ENCODE measurements at regions not wholly inside any gene's neighbourhood (a gene's known extent, or its start where the extent isn't known, plus 50 kb on each side); places are given as distances from the start of the nearest gene placed in this dataset.
A peak's percentile ranks its signal among the peaks of the same experiment; 100 is the strongest.

DNA sequence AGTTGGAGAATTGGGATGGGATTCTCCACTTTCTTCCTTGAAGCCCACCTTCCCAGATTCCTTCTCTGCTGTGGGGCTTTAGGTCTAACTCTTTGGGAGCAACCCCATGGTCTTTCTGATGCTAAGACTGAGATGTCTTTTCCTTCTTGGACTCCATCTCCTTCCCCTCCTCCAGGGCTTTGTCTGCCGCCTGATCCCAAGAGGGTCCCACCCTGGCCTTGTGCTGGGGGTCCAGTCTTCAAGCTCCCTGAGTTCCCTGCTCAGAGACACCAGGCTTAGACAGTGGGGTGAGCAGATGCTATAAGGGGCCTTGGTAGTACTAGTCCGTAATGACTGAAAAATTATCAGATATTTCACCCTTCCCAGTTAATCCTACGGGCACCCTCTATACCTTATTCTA is 150.5 kb downstream of the PTPN20 start:
- no peak overlapping the region for H3K4me3 ChIP-seq (ENCODE audit: low read depth, low read length)
- H3K4me1 ChIP-seq (ENCODE audit: control insufficient read depth, insufficient read depth, low read length, unreplicated experiment), result peaks cover 9% of the 10 kb centered on the region
- peaks cover 49% of the 10 kb centered on the region for H3K27me3 ChIP-seq (ENCODE audit: insufficient read depth, low read length)
- H3K36me3 ChIP-seq (ENCODE audit: insufficient read depth, low read length), result no peaks in the 10 kb centered on the region
- H2AFZ ChIP-seq (ENCODE audit: low read length, unreplicated experiment), result no peak overlapping the region
- no peaks in the 10 kb centered on the region for H3K79me2 ChIP-seq (ENCODE audit: control insufficient read depth, insufficient read depth, low read length, unreplicated experiment)
- H3K27ac ChIP-seq (ENCODE audit: low read depth, low read length), result no peak overlapping the region

- Histone ChIP-seq H3K27me3 (ENCODE audit: insufficient read depth, low read length) (peaks cover 49% of the 10 kb centered on the region), H3K4me1 (ENCODE audit: control insufficient read depth, insufficient read depth, low read length, unreplicated experiment) (peaks cover 9% of the 10 kb centered on the region), H3K4me3 (ENCODE audit: low read depth, low read length) (peak overlapping the region; percentile 33; the same call in 1 of the 2 replicates), H3K36me3 (ENCODE audit: insufficient read depth, low read length) (no peaks in the 10 kb centered on the region), H3K27ac (ENCODE audit: low read depth, low read length) (no peak overlapping the region), H3K79me2 (ENCODE audit: control insufficient read depth, insufficient read depth, low read length, unreplicated experiment) (no peaks in the 10 kb centered on the region), H2AFZ (ENCODE audit: low read length, unreplicated experiment) (no peak overlapping the region)
Measured at GRCh38 chr10:47062441-47063200, 151.4 kb downstream of the PTPN20 start.

GRCh38 chr10:47063858-47064257 is 152.6 kb downstream of the PTPN20 start:
- H3K79me2 ChIP-seq (ENCODE audit: control insufficient read depth, insufficient read depth, low read length, unreplicated experiment), result no peaks in the 10 kb centered on the region
- H3K27ac ChIP-seq (ENCODE audit: low read depth, low read length), result no peak overlapping the region
- no peak overlapping the region for H3K4me3 ChIP-seq (ENCODE audit: low read depth, low read length)
- H2AFZ ChIP-seq (ENCODE audit: low read length, unreplicated experiment), result no peak overlapping the region
- H3K4me1 ChIP-seq (ENCODE audit: control insufficient read depth, insufficient read depth, low read length, unreplicated experiment), result peaks cover 9% of the 10 kb centered on the region
- H3K27me3 ChIP-seq (ENCODE audit: insufficient read depth, low read length), result peaks cover 38% of the 10 kb centered on the region
- H3K36me3 ChIP-seq (ENCODE audit: insufficient read depth, low read length), result no peaks in the 10 kb centered on the region

- Histone ChIP-seq H3K27ac (ENCODE audit: low read depth, low read length) (no peak overlapping the region), H3K4me1 (ENCODE audit: control insufficient read depth, insufficient read depth, low read length, unreplicated experiment) (peaks cover 9% of the 10 kb centered on the region), H3K27me3 (ENCODE audit: insufficient read depth, low read length) (peaks cover 34% of the 10 kb centered on the region), H3K36me3 (ENCODE audit: insufficient read depth, low read length) (no peaks in the 10 kb centered on the region), H3K4me3 (ENCODE audit: low read depth, low read length) (no peak overlapping the region), H2AFZ (ENCODE audit: low read length, unreplicated experiment) (no peak overlapping the region), H3K79me2 (ENCODE audit: control insufficient read depth, insufficient read depth, low read length, unreplicated experiment) (no peaks in the 10 kb centered on the region)
Measured at GRCh38 chr10:47065903-47066302, 154.7 kb downstream of the PTPN20 start.

DNA sequence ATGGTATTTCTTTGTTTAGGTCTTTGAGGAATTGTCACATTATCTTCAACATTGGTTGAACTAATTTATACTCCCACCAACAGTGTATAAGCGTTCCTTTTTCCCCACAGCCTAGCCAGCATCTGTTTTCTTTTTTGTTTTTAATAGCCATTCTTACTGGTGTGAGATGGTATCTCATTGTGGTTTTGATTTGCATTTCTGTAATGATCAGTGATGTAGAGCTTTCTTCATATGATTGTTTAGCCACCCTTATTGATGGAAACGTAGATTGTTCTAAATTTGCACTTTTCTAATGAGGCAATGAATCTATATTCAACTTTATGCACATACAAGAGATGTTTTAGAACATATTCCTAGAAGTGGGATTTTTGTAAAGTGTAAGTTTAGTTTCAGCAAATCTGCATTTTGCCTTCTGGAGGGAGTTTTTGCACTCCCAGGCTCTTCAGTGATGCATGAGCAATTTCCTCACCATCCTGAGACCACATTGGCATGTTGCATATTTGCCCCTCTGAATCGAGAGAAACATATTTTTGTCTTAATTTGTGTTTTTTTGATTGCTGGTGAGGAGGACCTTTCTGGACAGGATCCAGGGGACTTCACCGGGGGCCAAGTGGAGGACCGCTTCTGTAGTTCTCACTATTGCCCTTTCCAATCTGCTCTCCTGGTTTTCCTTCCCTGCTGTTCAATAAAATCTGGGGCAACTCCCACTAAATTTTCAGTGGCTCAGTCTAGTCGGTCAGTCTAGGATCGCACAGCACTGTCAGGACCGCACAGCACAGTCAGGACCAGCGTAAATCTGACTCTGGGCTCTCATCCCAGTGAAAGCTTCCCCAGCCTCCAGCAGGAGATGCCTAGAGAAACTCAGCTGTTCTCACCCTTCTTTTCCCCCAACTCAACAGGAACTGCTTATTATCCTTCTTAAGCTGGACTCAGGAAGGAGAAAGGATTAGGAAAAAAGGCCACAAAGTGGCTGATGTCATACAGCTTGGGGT is 157.0 kb downstream of the PTPN20 start:
- H3K4me1 ChIP-seq (ENCODE audit: control insufficient read depth, insufficient read depth, low read length, unreplicated experiment), result no peaks in the 10 kb centered on the region
- no peak overlapping the region for H3K4me3 ChIP-seq (ENCODE audit: low read depth, low read length)
- H3K79me2 ChIP-seq (ENCODE audit: control insufficient read depth, insufficient read depth, low read length, unreplicated experiment), result no peaks in the 10 kb centered on the region
- no peak overlapping the region for H2AFZ ChIP-seq (ENCODE audit: low read length, unreplicated experiment)
- peaks cover 37% of the 10 kb centered on the region for H3K27me3 ChIP-seq (ENCODE audit: insufficient read depth, low read length)
- H3K27ac ChIP-seq (ENCODE audit: low read depth, low read length), result no peak overlapping the region
- no peaks in the 10 kb centered on the region for H3K36me3 ChIP-seq (ENCODE audit: insufficient read depth, low read length)

- Histone ChIP-seq H3K27ac (ENCODE audit: low read depth, low read length) (no peak overlapping the region), H3K79me2 (ENCODE audit: control insufficient read depth, insufficient read depth, low read length, unreplicated experiment) (no peaks in the 10 kb centered on the region), H3K36me3 (ENCODE audit: insufficient read depth, low read length) (no peaks in the 10 kb centered on the region), H2AFZ (ENCODE audit: low read length, unreplicated experiment) (no peak overlapping the region), H3K4me1 (ENCODE audit: control insufficient read depth, insufficient read depth, low read length, unreplicated experiment) (no peaks in the 10 kb centered on the region), H3K4me3 (ENCODE audit: low read depth, low read length) (no peak overlapping the region), H3K27me3 (ENCODE audit: insufficient read depth, low read length) (peaks cover 50% of the 10 kb centered on the region)
Measured at GRCh38 chr10:47070541-47070940, 159.3 kb downstream of the PTPN20 start.

- Histone ChIP-seq H3K27ac (ENCODE audit: low read depth, low read length) (no peak overlapping the region), H3K27me3 (ENCODE audit: insufficient read depth, low read length) (peaks cover 56% of the 10 kb centered on the region), H3K79me2 (ENCODE audit: control insufficient read depth, insufficient read depth, low read length, unreplicated experiment) (no peaks in the 10 kb centered on the region), H3K36me3 (ENCODE audit: insufficient read depth, low read length) (no peaks in the 10 kb centered on the region), H3K4me1 (ENCODE audit: control insufficient read depth, insufficient read depth, low read length, unreplicated experiment) (no peaks in the 10 kb centered on the region), H2AFZ (ENCODE audit: low read length, unreplicated experiment) (no peak overlapping the region), H3K4me3 (ENCODE audit: low read depth, low read length) (no peak overlapping the region)
Measured at GRCh38 chr10:47071891-47072290, 160.7 kb downstream of the PTPN20 start.

DNA sequence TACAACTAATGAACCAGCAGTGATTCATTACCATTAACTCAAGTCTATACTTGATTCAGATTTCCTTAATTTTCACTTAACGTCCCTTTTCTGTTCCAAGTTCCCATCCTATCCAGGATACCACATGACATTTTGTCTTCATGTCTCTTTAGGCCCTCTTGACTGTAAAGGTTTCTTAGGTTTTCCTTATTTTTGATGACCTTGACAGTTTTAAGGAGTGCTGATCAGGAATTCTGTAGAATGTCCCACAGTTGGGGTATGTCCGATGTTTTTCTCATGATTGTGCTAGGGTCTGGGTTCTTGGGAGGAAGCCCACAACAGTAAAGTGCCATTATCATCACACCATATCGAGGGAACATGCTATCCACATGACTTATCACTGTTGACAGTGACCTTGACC is 162.7 kb downstream of the PTPN20 start:
- Histone ChIP-seq H3K36me3 (ENCODE audit: insufficient read depth, low read length) (no peaks in the 10 kb centered on the region), H3K4me1 (ENCODE audit: control insufficient read depth, insufficient read depth, low read length, unreplicated experiment) (no peaks in the 10 kb centered on the region), H3K79me2 (ENCODE audit: control insufficient read depth, insufficient read depth, low read length, unreplicated experiment) (no peaks in the 10 kb centered on the region), H2AFZ (ENCODE audit: low read length, unreplicated experiment) (no peak overlapping the region), H3K4me3 (ENCODE audit: low read depth, low read length) (no peak overlapping the region), H3K27me3 (ENCODE audit: insufficient read depth, low read length) (peaks cover 56% of the 10 kb centered on the region), H3K27ac (ENCODE audit: low read depth, low read length) (no peak overlapping the region)

DNA sequence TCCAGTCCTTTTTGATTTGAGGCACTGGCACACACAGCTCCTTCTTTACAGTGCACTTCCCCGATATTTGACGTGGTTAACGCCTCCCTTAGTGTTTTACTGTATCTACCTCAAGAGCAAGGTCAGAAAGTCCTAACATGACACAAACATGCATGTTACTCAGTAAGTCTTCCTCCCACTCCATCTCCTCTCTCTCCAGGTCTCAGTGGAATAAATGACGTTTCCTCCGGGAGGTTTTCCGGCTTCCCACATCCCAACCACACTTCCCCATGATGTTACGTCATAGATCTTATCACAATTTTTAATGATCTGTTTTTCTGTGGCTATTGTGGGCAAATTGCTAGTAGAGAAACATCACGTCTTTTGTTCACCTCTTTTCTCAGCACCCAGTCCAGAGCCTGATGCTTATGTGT is 165.7 kb downstream of the PTPN20 start:
- no peaks in the 10 kb centered on the region for H3K4me1 ChIP-seq (ENCODE audit: control insufficient read depth, insufficient read depth, low read length, unreplicated experiment)
- no peak overlapping the region for H2AFZ ChIP-seq (ENCODE audit: low read length, unreplicated experiment)
- H3K4me3 ChIP-seq (ENCODE audit: low read depth, low read length), result no peak overlapping the region
- no peaks in the 10 kb centered on the region for H3K36me3 ChIP-seq (ENCODE audit: insufficient read depth, low read length)
- peaks cover 42% of the 10 kb centered on the region for H3K27me3 ChIP-seq (ENCODE audit: insufficient read depth, low read length)
- H3K27ac ChIP-seq (ENCODE audit: low read depth, low read length), result no peak overlapping the region
- H3K79me2 ChIP-seq (ENCODE audit: control insufficient read depth, insufficient read depth, low read length, unreplicated experiment), result no peaks in the 10 kb centered on the region

- Histone ChIP-seq H3K4me3 (ENCODE audit: low read depth, low read length) (no peak overlapping the region), H3K4me1 (ENCODE audit: control insufficient read depth, insufficient read depth, low read length, unreplicated experiment) (no peaks in the 10 kb centered on the region), H2AFZ (ENCODE audit: low read length, unreplicated experiment) (no peak overlapping the region), H3K36me3 (ENCODE audit: insufficient read depth, low read length) (no peaks in the 10 kb centered on the region), H3K27ac (ENCODE audit: low read depth, low read length) (no peak overlapping the region), H3K27me3 (ENCODE audit: insufficient read depth, low read length) (peaks cover 37% of the 10 kb centered on the region), H3K79me2 (ENCODE audit: control insufficient read depth, insufficient read depth, low read length, unreplicated experiment) (no peaks in the 10 kb centered on the region)
Measured at GRCh38 chr10:47077386-47077785, 166.2 kb downstream of the PTPN20 start.

Data from ACC112 (cell line).